ENCODE measurements at regions not wholly inside any gene's neighbourhood (a gene's known extent, or its start where the extent isn't known, plus 50 kb on each side); places are given as distances from the start of the nearest gene placed in this dataset.

DNA sequence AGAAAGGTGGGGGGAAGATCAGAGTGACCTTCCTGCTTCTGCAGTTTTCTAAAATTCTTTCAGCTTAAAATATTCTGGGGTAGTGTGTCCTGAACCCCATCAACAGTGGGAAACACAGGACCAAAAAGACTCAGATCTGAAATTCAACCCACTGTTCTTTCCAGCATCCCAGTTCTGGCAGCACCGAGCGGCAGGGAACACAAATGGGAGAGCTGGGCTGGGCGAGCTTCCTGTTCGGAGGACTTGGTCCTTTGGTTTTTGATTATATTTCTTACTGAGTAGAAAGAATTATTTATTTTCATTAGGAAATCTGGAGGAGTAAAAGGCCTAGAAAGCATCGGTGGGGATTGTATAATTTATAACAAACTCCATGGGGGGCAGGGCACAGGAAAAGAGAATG, 239.1 kb downstream of the COG6 start:
- TF ChIP-seq POLR2AphosphoS5 (IDR thresholded peaks at IDR 0.05; ENCODE audit: low read depth, low read length) (no peak), SIN3A (IDR thresholded peaks at IDR 0.05; ENCODE audit: borderline replicate concordance, insufficient read depth, low read length) (no peak)

Measured in PFSK-1 (cell line).